Endothelial cell of umbilical vein (primary cell): ENCODE measurements at regions not wholly inside any gene's neighbourhood (a gene's known extent, or its start where the extent isn't known, plus 50 kb on each side); places are given as distances from the start of the nearest gene placed in this dataset.
A peak's percentile ranks its signal among the peaks of the same experiment; 100 is the strongest.

Experiments
- BruUV-seq: library from RNA; stranded (reverse); fragments of 400-500 nt; replicated peaks from 2 replicates; lab custom pipeline; 2021; lab: Mats Ljungman, UMichigan
- CTCF ChIA-PET: fragments of 300-600, 350-600 bp; sonication (Branson Sonifier 250); formaldehyde crosslinking; loops from one replicate; lab custom pipeline; 2021; ENCODE audit warnings: antibody characterized with exemption, inconsistent platforms; lab: Charles Lee
- POLR2A ChIA-PET: fragments of 300-600, 350-600 bp; sonication (Branson Sonifier 250); formaldehyde crosslinking; loops from one replicate; lab custom pipeline; 2021; ENCODE audit warnings: antibody characterized with exemption, inconsistent platforms; lab: Charles Lee
- DNase-seq: peaks from one replicate; pipeline ENCODE4 v3.0.0-alpha.2; 2011; ENCODE audit warnings: low read depth, low spot score
- FAIRE-seq: peaks from 2 replicates; lab custom pipeline; 2011; peaks lifted over from hg19 to GRCh38; lab: Jason Lieb, UNC
- H2AFZ ChIP-seq: 2 replicates; pipeline ENCODE4 v1.6.0; 2012; ENCODE audit warnings: low read depth, low read length, control low read depth, inconsistent platforms
- H3K27ac ChIP-seq: 2 replicates; pipeline ENCODE4 v1.5.1; 2011; ENCODE audit warnings: low read depth, mild to moderate bottlenecking, control low read depth, low read length, moderate library complexity; ENCODE audit not compliant: insufficient read depth
- H3K27me3 ChIP-seq, 2 experiments: 2 replicates each; pipeline versions ENCODE4 v1.6.0 to v1.6.1; 2011; ENCODE audit warnings: low read length in 2 of 2, mixed read lengths in 1 of 2; ENCODE audit not compliant: control insufficient read depth in 2 of 2, insufficient read depth in 2 of 2
- H3K36me3 ChIP-seq, 2 experiments: 2 replicates in 1 of 2; 3 replicates in 1 of 2; pipeline ENCODE4 v1.5.1; 2011; ENCODE audit warnings: low read length in 2 of 2, mild to moderate bottlenecking in 1 of 2, moderate library complexity in 1 of 2; ENCODE audit not compliant: control insufficient read depth in 2 of 2, insufficient read depth in 2 of 2; ENCODE audit errors: extremely low read depth in 1 of 2
- H3K4me1 ChIP-seq: 3 replicates; pipeline ENCODE4 v1.5.1; 2011; ENCODE audit warnings: mild to moderate bottlenecking, low read length; ENCODE audit not compliant: control insufficient read depth, insufficient read depth; ENCODE audit errors: extremely low read depth
- H3K4me2 ChIP-seq: 2 replicates; pipeline ENCODE4 v1.6.1; 2011; ENCODE audit warnings: low read length, control low read depth, mixed read lengths; ENCODE audit not compliant: insufficient read depth
- H3K4me3 ChIP-seq, 3 experiments: fragments of 200-600 bp in 1 of 3; sonication (generic), shearing (Covaris generic) in 1 of 3; replicated peaks in 1 of 3; 2 replicates each; pipeline ENCODE4 v1.5.1; 2011 to 2016; ENCODE audit warnings: control low read depth in 3 of 3, low read length in 3 of 3, mild to moderate bottlenecking in 2 of 3, inconsistent platforms in 1 of 3, low read depth in 1 of 3, moderate library complexity in 1 of 3; ENCODE audit not compliant: insufficient read depth in 1 of 3
- H3K79me2 ChIP-seq: 2 replicates; pipeline ENCODE4 v1.6.0; 2012; ENCODE audit warnings: low read length, inconsistent platforms; ENCODE audit not compliant: control insufficient read depth, insufficient read depth
- H3K9ac ChIP-seq: replicated peaks from 2 replicates; pipeline ENCODE3; 2011; ENCODE audit warnings: low read length, control low read depth; ENCODE audit not compliant: insufficient read depth; ENCODE audit errors: extremely low read depth
- H3K9me1 ChIP-seq: replicated peaks from 3 replicates; pipeline ENCODE4 v1.6.0; 2011; ENCODE audit warnings: mild to moderate bottlenecking, low read length; ENCODE audit not compliant: control insufficient read depth, insufficient read depth; ENCODE audit errors: extremely low read depth
- H3K9me3 ChIP-seq: replicated peaks from 2 replicates; pipeline ENCODE4 v1.5.1; 2012; ENCODE audit warnings: low read length, inconsistent platforms; ENCODE audit not compliant: control insufficient read depth, insufficient read depth
- H4K20me1 ChIP-seq: replicated peaks from 2 replicates; pipeline ENCODE3; 2011; ENCODE audit warnings: mild to moderate bottlenecking, low read length; ENCODE audit not compliant: control insufficient read depth, insufficient read depth; ENCODE audit errors: extremely low read depth
- EZH2 ChIP-seq: IDR thresholded peaks from 2 replicates; pipeline ENCODE4 v1.6.1; 2012; ENCODE audit warnings: borderline replicate concordance, low read depth, mild to moderate bottlenecking, moderate library complexity, low read length, inconsistent platforms; ENCODE audit not compliant: severe bottlenecking
- GATA2 ChIP-seq: IDR thresholded peaks from 2 replicates; pipeline ENCODE4 v1.7.0; 2011; ENCODE audit warnings: low read depth, mild to moderate bottlenecking, moderate library complexity, mixed read lengths, low read length; ENCODE audit not compliant: insufficient read length, insufficient read depth
- JUN ChIP-seq: IDR thresholded peaks from 2 replicates; pipeline ENCODE4 v1.6.1; 2011; ENCODE audit warnings: borderline replicate concordance, low read depth; ENCODE audit not compliant: insufficient read length, insufficient read depth
- MYC ChIP-seq: IDR thresholded peaks from one replicate; pipeline ENCODE4 v1.6.1; 2011; ENCODE audit warnings: mild to moderate bottlenecking, low read depth, low read length
- POLR2A ChIP-seq: IDR thresholded peaks from 2 replicates; pipeline ENCODE4 v1.6.1; 2012; ENCODE audit warnings: low read depth, mild to moderate bottlenecking, control low read depth, low read length
- POLR2AphosphoS5 ChIP-seq: IDR thresholded peaks from 2 replicates; pipeline ENCODE4 v1.6.1; 2012; ENCODE audit warnings: low read depth, mild to moderate bottlenecking, control low read depth, low read length, moderate library complexity; ENCODE audit not compliant: insufficient read depth
- dilution Hi-C: fragments of 300-500 bp; cut with MboI; formaldehyde crosslinking; loops from one replicate; pipeline ENCODE4 v1.15.0; 2019; ENCODE audit warnings: low sequenced_read_pairs; ENCODE audit not compliant: extremely low pct_ligation_motif_present
- intact Hi-C: fragments of 100-400 bp; cut with micrococcal nuclease; formaldehyde crosslinking; loops from one replicate; pipeline ENCODE4 v1.10.0; 2022
- TF ChIP-seq, protein P1 (sequence below): IDR thresholded peaks from 2 replicates; pipeline ENCODE4 v1.6.1; 2011; ENCODE audit not compliant: insufficient read depth, insufficient read length
- TF ChIP-seq, protein P2 (sequence below), 2 donors: IDR thresholded peaks; 1 replicate in 1 of 2; 2 replicates in 1 of 2; pipeline ENCODE4 v1.5.1; 2011; ENCODE audit warnings: low read length in 2 of 2, mild to moderate bottlenecking in 2 of 2, moderate library complexity in 2 of 2, control low read depth in 1 of 2, inconsistent platforms in 1 of 2, low read depth in 1 of 2; ENCODE audit not compliant: insufficient read depth in 1 of 2; ENCODE audit errors: extremely low read depth in 1 of 2

DNA sequence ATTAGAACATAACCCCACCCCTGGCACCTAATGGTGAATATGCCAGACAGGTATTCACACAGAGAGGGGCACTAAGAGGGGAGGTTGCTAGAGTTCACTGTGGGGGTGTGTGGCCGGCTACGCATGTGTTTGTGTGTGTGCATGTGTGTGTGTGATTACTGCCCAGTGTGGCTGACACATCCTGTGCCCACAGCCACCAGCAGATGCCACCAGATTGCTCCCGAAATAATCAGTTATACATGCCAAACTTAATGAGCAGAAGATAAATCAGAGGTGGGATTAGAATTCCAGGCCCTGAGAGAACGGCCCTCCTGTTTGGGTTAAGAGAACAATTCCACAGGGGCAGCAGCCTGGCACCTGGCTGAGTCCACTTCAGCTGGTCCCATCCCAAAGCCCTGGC is 91.8 kb upstream of the TBCA start:
- Histone ChIP-seq H3K27me3 (peaks cover 4 to 17% of the 10 kb centered on the region in 2 experiments), H3K9me3 (no peaks in the 10 kb centered on the region), H3K4me1 (no peaks in the 10 kb centered on the region), H3K36me3 (no peaks in the 10 kb centered on the region), H3K9me1 (no peaks in the 10 kb centered on the region), H3K27ac (no peak overlapping the region), H3K9ac (no peak overlapping the region), H4K20me1 (no peaks in the 10 kb centered on the region), H3K79me2 (no peaks in the 10 kb centered on the region), H3K4me2 (no peak overlapping the region), H2AFZ (no peak overlapping the region), H3K4me3 (no peak overlapping the region)
- TF ChIP-seq JUN (no peak), MYC (no peak), GATA2 (no peak), EZH2 (no peak), POLR2A (no peak)
- TF ChIP-seq, protein P1, sequence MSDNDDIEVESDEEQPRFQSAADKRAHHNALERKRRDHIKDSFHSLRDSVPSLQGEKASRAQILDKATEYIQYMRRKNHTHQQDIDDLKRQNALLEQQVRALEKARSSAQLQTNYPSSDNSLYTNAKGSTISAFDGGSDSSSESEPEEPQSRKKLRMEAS, result no peak
- FAIRE-seq, result no peak
- dilution Hi-C loops (no loop called here), intact Hi-C loops (loop anchor here (1.0 kb wide), 1 partner anchor 140 kb away; no protein-coding TSS in a partner anchor)
- ChIA-PET CTCF (interaction anchor here (0.8 to 2.4 kb wide), 7 partner anchors 11 to 401 kb away, joined by 3 to 16 read pairs (median 4); no protein-coding TSS in a partner anchor), POLR2A (no interaction called here)
- no peak for DNase-seq
- BruUV-seq, result no TSS peak

DNA sequence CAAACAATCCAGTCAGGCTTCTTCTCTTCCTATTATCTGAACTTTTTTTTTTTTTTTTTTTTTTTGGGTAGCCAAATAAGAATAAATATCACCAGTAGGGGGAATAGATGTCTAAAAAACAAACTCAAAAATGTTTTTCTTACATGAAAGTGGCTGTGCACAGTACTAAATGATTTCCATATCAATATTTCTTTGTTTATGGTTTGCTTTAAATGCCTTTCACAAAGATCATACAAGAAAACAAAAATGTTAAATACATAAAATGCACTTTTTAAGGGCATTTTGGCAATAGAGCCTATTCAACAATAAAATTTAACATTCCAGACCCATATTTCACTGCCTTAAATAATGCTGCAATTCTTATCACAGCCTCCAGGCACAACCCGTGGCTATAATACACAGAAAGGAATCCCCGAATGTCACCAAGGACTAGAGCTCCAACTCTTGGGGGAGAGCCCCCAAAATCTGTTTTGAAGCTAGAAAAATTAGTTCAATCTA is 91.1 kb upstream of the TBCA start:
- POLR2A ChIA-PET, result no interaction called here
- Histone ChIP-seq H3K36me3 (no peaks in the 10 kb centered on the region), H4K20me1 (no peaks in the 10 kb centered on the region), H3K9me3 (no peaks in the 10 kb centered on the region), H3K27ac (no peak overlapping the region), H2AFZ (no peak overlapping the region), H3K4me1 (no peaks in the 10 kb centered on the region), H3K4me2 (no peak overlapping the region), H3K27me3 (peaks cover 8 to 20% of the 10 kb centered on the region in 2 experiments), H3K9ac (no peak overlapping the region), H3K79me2 (no peaks in the 10 kb centered on the region), H3K9me1 (no peaks in the 10 kb centered on the region), H3K4me3 (no peak overlapping the region)
- peak; percentile 42 for FAIRE-seq
- dilution Hi-C loops, result no loop called here
- TF ChIP-seq, protein P2, sequence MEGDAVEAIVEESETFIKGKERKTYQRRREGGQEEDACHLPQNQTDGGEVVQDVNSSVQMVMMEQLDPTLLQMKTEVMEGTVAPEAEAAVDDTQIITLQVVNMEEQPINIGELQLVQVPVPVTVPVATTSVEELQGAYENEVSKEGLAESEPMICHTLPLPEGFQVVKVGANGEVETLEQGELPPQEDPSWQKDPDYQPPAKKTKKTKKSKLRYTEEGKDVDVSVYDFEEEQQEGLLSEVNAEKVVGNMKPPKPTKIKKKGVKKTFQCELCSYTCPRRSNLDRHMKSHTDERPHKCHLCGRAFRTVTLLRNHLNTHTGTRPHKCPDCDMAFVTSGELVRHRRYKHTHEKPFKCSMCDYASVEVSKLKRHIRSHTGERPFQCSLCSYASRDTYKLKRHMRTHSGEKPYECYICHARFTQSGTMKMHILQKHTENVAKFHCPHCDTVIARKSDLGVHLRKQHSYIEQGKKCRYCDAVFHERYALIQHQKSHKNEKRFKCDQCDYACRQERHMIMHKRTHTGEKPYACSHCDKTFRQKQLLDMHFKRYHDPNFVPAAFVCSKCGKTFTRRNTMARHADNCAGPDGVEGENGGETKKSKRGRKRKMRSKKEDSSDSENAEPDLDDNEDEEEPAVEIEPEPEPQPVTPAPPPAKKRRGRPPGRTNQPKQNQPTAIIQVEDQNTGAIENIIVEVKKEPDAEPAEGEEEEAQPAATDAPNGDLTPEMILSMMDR (IDR thresholded peaks at IDR 0.05; ENCODE audit: extremely low read depth in 1 of 2, insufficient read depth in 1 of 2, low read depth in 1 of 2, low read length in 2 of 2), result peak; percentile 4 to 9
- TF ChIP-seq POLR2AphosphoS5 (no peak), MYC (no peak)
- intact Hi-C loops, result loop anchor here (1.0 kb wide), 1 partner anchor 141 kb away; no protein-coding TSS in a partner anchor
- DNase-seq, result peak; percentile 40
- no TSS peak for BruUV-seq
- CTCF ChIA-PET, result interaction anchor here (1.0 to 2.4 kb wide), 4 partner anchors 11 to 295 kb away, joined by 3 to 16 read pairs (median 6); no protein-coding TSS in a partner anchor
